Common myeloid progenitor, CD34-positive (primary cell): ENCODE measurements at regions not wholly inside any gene's neighbourhood (a gene's known extent, or its start where the extent isn't known, plus 50 kb on each side); places are given as distances from the start of the nearest gene placed in this dataset.

ENCODE experiments used
- CTCF ChIA-PET: fragments of 350-600 bp; sonication (Branson Sonifier 250); formaldehyde crosslinking; loops from one replicate; lab custom pipeline; 2021; ENCODE audit warnings: antibody characterized with exemption; lab: Charles Lee
- POLR2A ChIA-PET: fragments of 350-600 bp; sonication (Branson Sonifier 250); formaldehyde crosslinking; loops from one replicate; lab custom pipeline; 2021; ENCODE audit warnings: antibody characterized with exemption; lab: Charles Lee
- DNase-seq, 3 donors: peaks; one replicate each; pipeline versions ENCODE4 v3.0.0 to v3.0.0-alpha.2; 2013
- H3K27ac ChIP-seq, 2 experiments: 1 replicate in 1 of 2; 2 replicates in 1 of 2; pipeline ENCODE4 v1.7.0; 2013; ENCODE audit warnings: inconsistent platforms in 2 of 2, low read length in 2 of 2, mild to moderate bottlenecking in 2 of 2, low read depth in 1 of 2, moderate library complexity in 1 of 2; ENCODE audit not compliant: severe bottlenecking in 2 of 2, insufficient read depth in 1 of 2, poor library complexity in 1 of 2
- H3K27me3 ChIP-seq, 5 experiments: replicated peaks in 2 of 5; 1 replicate in 3 of 5; 2 replicates in 2 of 5; pipeline versions ENCODE4 v1.6.1 to v1.7.0; 2013; ENCODE audit warnings: low read length in 4 of 5, mild to moderate bottlenecking in 2 of 5, moderate library complexity in 2 of 5, inconsistent platforms in 1 of 5; ENCODE audit not compliant: insufficient read depth in 5 of 5, control insufficient read depth in 4 of 5
- H3K36me3 ChIP-seq, 4 experiments: 1 replicate in 2 of 4; 2 replicates in 2 of 4; pipeline versions ENCODE4 v1.6.1 to v1.7.0; 2013; ENCODE audit warnings: low read length in 3 of 4, control low read depth in 1 of 4, mild to moderate bottlenecking in 1 of 4; ENCODE audit not compliant: control insufficient read depth in 4 of 4, insufficient read depth in 4 of 4
- H3K4me1 ChIP-seq, 4 experiments: 1 replicate in 3 of 4; 2 replicates in 1 of 4; pipeline versions ENCODE4 v1.6.1 to v1.7.1; 2013; ENCODE audit warnings: low read length in 3 of 4, mild to moderate bottlenecking in 3 of 4, control low read depth in 1 of 4, inconsistent platforms in 1 of 4, moderate library complexity in 1 of 4; ENCODE audit not compliant: control insufficient read depth in 4 of 4, insufficient read depth in 4 of 4; ENCODE audit errors: control extremely low read depth in 1 of 4
- H3K4me3 ChIP-seq, 7 experiments: 1 replicate in 4 of 7; 2 replicates in 3 of 7; pipeline versions ENCODE4 v1.5.1 to v1.7.0; 2013; ENCODE audit warnings: mild to moderate bottlenecking in 7 of 7, low read length in 6 of 7, moderate library complexity in 6 of 7, inconsistent platforms in 2 of 7, low read depth in 2 of 7, control low read depth in 1 of 7; ENCODE audit not compliant: insufficient read depth in 4 of 7, control insufficient read depth in 1 of 7; ENCODE audit errors: extremely low read depth in 1 of 7
- H3K9me3 ChIP-seq, 5 experiments: 1 replicate in 4 of 5; 2 replicates in 1 of 5; pipeline versions ENCODE4 v1.6.1 to v1.7.1; 2013; ENCODE audit warnings: low read length in 4 of 5, mild to moderate bottlenecking in 2 of 5, inconsistent platforms in 1 of 5, low read depth in 1 of 5, moderate library complexity in 1 of 5; ENCODE audit not compliant: control insufficient read depth in 4 of 5, insufficient read depth in 2 of 5; ENCODE audit errors: control extremely low read depth in 1 of 5
- WGBS: methylation state at CpG from one replicate; pipeline ENCODE4 v1.1.5; 2013; ENCODE audit not compliant: insufficient coverage; 5-methylcytosine and 5-hydroxymethylcytosine counted together

DNA sequence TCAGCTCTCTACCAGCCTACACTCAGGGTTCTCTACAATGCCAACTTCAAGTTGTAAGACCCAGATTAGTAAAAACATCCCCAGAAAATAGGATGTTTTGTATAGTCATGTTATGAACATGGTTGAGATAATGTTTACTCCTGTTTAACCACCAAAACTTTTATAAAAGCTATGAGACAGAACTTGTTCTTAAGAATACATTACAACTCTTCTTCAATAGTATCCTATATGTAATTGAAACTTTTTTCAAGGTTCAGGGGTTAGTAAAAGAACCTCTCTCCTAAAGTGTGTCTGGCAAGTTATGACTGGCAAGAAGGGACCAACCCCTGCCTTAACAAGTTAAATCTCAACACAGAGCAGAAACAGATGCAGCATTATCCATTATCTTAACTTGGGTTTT, 118.8 kb upstream of the STK17B start:
- no peak overlapping the region for H3K27ac ChIP-seq
- ChIA-PET CTCF (interaction anchor here (1.0 to 1.2 kb wide), 2 partner anchors 9 to 49 kb away, joined by 3 to 4 read pairs; no protein-coding TSS in a partner anchor), POLR2A (interaction anchor here (0.6 kb wide), 1 partner anchor 133 kb away, joined by 3 read pairs; no protein-coding TSS in a partner anchor)
- H3K9me3 ChIP-seq = no peaks in the 10 kb centered on the region
- DNase-seq = peak in 1 of 3 donors; percentile 22
- no peaks in the 10 kb centered on the region for H3K36me3 ChIP-seq
- H3K4me3 ChIP-seq = no peak overlapping the region
- H3K4me1 ChIP-seq = peaks cover 0 to 2% (median 0%) of the 10 kb centered on the region in 4 experiments
- H3K27me3 ChIP-seq = no peaks in the 10 kb centered on the region

- POLR2A ChIA-PET = interaction anchor here (0.6 kb wide), 1 partner anchor 132 kb away, joined by 3 read pairs; no protein-coding TSS in a partner anchor
- no peaks in the 10 kb centered on the region for H3K27me3 ChIP-seq
- CTCF ChIA-PET = interaction anchor here (0.9 to 1.2 kb wide), 3 partner anchors 9 to 49 kb away, joined by 3 to 4 read pairs (median 3); no protein-coding TSS in a partner anchor
- no peak overlapping the region for H3K4me3 ChIP-seq
- no peak for DNase-seq
- no peak overlapping the region for H3K27ac ChIP-seq
- no peaks in the 10 kb centered on the region for H3K9me3 ChIP-seq
- WGBS = 100% methylated on average over 1 of the region's 1 CpG
- no peaks in the 10 kb centered on the region for H3K36me3 ChIP-seq
- H3K4me1 ChIP-seq = peaks cover 0 to 2% (median 0%) of the 10 kb centered on the region in 4 experiments
Observed at GRCh38 chr2:196290569-196290968, 119.2 kb upstream of the STK17B start.

- Histone ChIP-seq H3K4me3 (no peak overlapping the region), H3K27ac (no peak overlapping the region)
- POLR2A ChIA-PET = no interaction called here
Observed at GRCh38 chr2:196291426-196291825, 120.0 kb upstream of the STK17B start.

DNA sequence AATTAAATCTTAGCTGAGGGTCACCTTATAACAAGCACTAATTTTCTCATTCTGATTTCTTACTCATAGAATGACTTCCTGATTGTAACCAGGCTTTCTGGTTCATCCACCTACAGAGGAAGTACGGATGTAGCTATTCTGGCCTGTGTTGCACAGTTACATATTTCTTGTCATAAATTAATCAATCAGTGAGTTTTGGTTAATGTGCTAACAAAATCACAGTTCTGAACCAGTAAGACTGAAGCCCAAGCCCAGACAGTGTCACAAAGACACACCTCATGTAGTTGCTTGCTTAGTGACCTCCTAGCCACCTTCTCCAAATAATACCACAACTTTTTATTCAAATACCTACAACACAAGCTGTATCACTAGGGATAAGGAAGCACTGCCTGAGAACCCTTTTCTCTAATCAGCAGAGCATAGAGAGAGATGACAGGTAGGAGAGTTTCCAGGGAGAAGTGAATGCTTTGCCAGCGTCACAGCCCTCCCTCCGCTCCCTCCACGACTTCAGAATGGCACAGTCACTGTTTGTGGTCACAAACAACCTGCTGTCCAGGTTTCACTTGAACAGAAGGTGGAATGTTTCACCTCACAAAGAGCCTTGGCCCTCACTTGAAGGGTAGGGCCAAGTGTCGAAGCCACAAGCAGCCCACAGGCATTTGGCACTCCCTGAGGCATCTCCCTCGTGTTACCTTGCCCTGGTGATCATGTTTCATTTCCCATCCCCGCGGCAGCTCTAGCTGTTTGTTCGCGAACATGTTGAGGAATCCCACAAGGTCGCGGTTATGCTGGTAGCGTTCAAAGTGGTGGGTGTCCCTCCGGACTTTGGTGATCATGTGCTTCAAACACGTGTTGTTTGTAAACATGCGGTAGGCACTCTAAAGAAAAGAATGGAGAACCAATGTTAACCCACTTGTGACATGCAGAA, 120.8 kb upstream of the STK17B start:
- Histone ChIP-seq H3K27me3 (no peaks in the 10 kb centered on the region), H3K36me3 (no peaks in the 10 kb centered on the region), H3K4me1 (peaks cover 0 to 2% (median 0%) of the 10 kb centered on the region in 4 experiments), H3K4me3 (no peak overlapping the region), H3K27ac (no peak overlapping the region), H3K9me3 (no peaks in the 10 kb centered on the region)
- peak in 1 of 3 donors; percentile 25 for DNase-seq
- CTCF ChIA-PET = interaction anchor here (0.7 to 1.0 kb wide), 4 partner anchors 14 to 215 kb away, joined by 3 to 5 read pairs (median 4); no protein-coding TSS in a partner anchor
- POLR2A ChIA-PET = no interaction called here
- WGBS = 98% methylated on average over 11 of the region's 16 CpGs

More at GRCh38 chr2:196291426-196291825, 120.0 kb upstream of the STK17B start:
- CTCF ChIA-PET = interaction anchor here (0.7 to 1.0 kb wide), 5 partner anchors 13 to 214 kb away, joined by 3 to 5 read pairs (median 3); no protein-coding TSS in a partner anchor
- no peak for DNase-seq
- Histone ChIP-seq H3K4me1 (peaks cover 0 to 2% (median 0%) of the 10 kb centered on the region in 4 experiments), H3K36me3 (no peaks in the 10 kb centered on the region), H3K9me3 (no peaks in the 10 kb centered on the region), H3K27me3 (no peaks in the 10 kb centered on the region)
- WGBS = 88% methylated on average over 1 of the region's 2 CpGs

- ChIA-PET CTCF (interaction anchor here (0.9 to 1.7 kb wide), 5 partner anchors 8 to 217 kb away, joined by 3 to 6 read pairs (median 4); no protein-coding TSS in a partner anchor), POLR2A (no interaction called here)
- 94% methylated on average over 2 of the region's 3 CpGs for WGBS
Observed at GRCh38 chr2:196293751-196294515, 122.6 kb upstream of the STK17B start.

DNA sequence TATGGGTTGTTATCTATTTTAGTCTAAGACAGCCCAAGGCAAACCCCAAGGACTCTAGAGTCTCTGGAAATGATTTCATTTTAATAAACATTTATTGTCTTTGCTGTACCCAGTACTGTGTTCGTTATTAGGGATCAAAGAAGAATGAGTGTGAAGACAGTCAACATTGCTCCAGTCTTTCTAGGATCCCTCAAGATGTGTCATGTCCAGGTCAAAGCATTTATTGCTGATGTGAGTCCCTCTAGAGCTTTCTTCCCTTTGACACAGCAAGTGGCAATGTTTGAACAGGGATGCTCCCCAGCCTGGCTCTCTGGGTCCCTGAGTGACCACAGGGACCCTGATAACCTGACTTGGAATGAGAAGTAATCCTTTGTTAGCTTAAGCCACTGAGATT, 123.1 kb upstream of the STK17B start:
- Histone ChIP-seq H3K9me3 (no peaks in the 10 kb centered on the region), H3K27ac (no peak overlapping the region), H3K4me1 (no peaks in the 10 kb centered on the region), H3K27me3 (no peaks in the 10 kb centered on the region), H3K4me3 (no peak overlapping the region), H3K36me3 (no peaks in the 10 kb centered on the region)
- CTCF ChIA-PET = interaction anchor here (1.0 to 1.7 kb wide), 4 partner anchors 9 to 218 kb away, joined by 3 to 6 read pairs (median 4); no protein-coding TSS in a partner anchor
- POLR2A ChIA-PET = no interaction called here
- WGBS = 100% methylated on average over 1 of the region's 1 CpG
- no peak for DNase-seq

More at GRCh38 chr2:196293751-196294515, 122.6 kb upstream of the STK17B start:
- Histone ChIP-seq H3K4me3 (no peak overlapping the region), H3K4me1 (no peaks in the 10 kb centered on the region), H3K27ac (no peak overlapping the region), H3K9me3 (no peaks in the 10 kb centered on the region), H3K27me3 (no peaks in the 10 kb centered on the region), H3K36me3 (no peaks in the 10 kb centered on the region)
- DNase-seq = no peak
